22Rv1 (cell line): ENCODE measurements at regions not wholly inside any gene's neighbourhood (a gene's known extent, or its start where the extent isn't known, plus 50 kb on each side); places are given as distances from the start of the nearest gene placed in this dataset.

Experiments used
- H3K27ac ChIP-seq: fragments of 450-650 bp; 2 replicates; pipeline ENCODE4 v1.5.1; 2017
- CTCF ChIP-seq: fragments of 450-650 bp; IDR thresholded peaks from 2 replicates; pipeline ENCODE4 v1.5.1; 2017; ENCODE audit warnings: mild to moderate bottlenecking
- ZFX ChIP-seq: fragments of 450-650 bp; IDR thresholded peaks from 2 replicates; pipeline ENCODE4 v1.6.1; 2017; ENCODE audit warnings: antibody characterized with exemption, borderline replicate concordance

- TF ChIP-seq CTCF (no peak), ZFX (no peak)
Measured at GRCh38 chr12:116473416-116473815, 85.8 kb upstream of the MAP1LC3B2 start.

GRCh38 chr12:116474331-116474730 lies 84.8 kb upstream of the MAP1LC3B2 start:
- TF ChIP-seq ZFX (no peak), CTCF (no peak)
- H3K27ac ChIP-seq = no peak overlapping the region

More at GRCh38 chr12:116473416-116473815, 85.8 kb upstream of the MAP1LC3B2 start:
- H3K27ac ChIP-seq = no peak overlapping the region

- TF ChIP-seq ZFX (no peak), CTCF (no peak)
- no peak overlapping the region for H3K27ac ChIP-seq
Measured at GRCh38 chr12:116474899-116475298, 84.3 kb upstream of the MAP1LC3B2 start.

- TF ChIP-seq ZFX (no peak), CTCF (no peak)
- no peak overlapping the region for H3K27ac ChIP-seq
Measured at GRCh38 chr12:116476227-116476822, 82.9 kb upstream of the MAP1LC3B2 start.

GRCh38 chr12:116478243-116478773 lies 80.9 kb upstream of the MAP1LC3B2 start:
- TF ChIP-seq CTCF (no peak), ZFX (no peak)
- no peak overlapping the region for H3K27ac ChIP-seq

GRCh38 chr12:116480210-116480810 lies 78.9 kb upstream of the MAP1LC3B2 start:
- TF ChIP-seq ZFX (no peak), CTCF (no peak)
- no peak overlapping the region for H3K27ac ChIP-seq

- TF ChIP-seq ZFX (no peak), CTCF (no peak)
- H3K27ac ChIP-seq = no peak overlapping the region
Measured at GRCh38 chr12:116481726-116482125, 77.5 kb upstream of the MAP1LC3B2 start.
